ENCODE measurements at regions not wholly inside any gene's neighbourhood (a gene's known extent, or its start where the extent isn't known, plus 50 kb on each side); places are given as distances from the start of the nearest gene placed in this dataset.

DNA sequence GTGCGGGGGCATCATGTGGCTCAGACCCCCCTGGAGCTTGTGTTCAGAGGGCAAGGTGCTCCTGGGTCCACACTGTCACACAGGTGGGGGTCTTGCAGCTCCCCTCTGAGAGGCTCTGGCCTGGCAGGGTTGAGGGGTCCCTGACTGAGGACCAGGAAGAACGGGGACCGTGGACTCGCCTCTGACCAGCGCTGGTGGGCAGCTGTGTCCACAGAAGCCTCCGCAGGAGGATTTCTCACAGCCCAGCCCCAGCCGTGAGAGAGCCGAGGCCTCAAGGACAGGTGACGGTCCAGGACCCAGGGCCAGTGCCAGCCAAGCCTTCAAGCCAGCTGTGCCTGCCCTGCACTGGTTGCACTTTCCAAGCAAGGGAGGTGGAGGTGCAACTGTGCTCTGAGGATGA lies 63.5 kb upstream of the TTC34 start:
- TF ChIP-seq, protein P1, sequence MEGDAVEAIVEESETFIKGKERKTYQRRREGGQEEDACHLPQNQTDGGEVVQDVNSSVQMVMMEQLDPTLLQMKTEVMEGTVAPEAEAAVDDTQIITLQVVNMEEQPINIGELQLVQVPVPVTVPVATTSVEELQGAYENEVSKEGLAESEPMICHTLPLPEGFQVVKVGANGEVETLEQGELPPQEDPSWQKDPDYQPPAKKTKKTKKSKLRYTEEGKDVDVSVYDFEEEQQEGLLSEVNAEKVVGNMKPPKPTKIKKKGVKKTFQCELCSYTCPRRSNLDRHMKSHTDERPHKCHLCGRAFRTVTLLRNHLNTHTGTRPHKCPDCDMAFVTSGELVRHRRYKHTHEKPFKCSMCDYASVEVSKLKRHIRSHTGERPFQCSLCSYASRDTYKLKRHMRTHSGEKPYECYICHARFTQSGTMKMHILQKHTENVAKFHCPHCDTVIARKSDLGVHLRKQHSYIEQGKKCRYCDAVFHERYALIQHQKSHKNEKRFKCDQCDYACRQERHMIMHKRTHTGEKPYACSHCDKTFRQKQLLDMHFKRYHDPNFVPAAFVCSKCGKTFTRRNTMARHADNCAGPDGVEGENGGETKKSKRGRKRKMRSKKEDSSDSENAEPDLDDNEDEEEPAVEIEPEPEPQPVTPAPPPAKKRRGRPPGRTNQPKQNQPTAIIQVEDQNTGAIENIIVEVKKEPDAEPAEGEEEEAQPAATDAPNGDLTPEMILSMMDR (IDR thresholded peaks at IDR 0.05): no peak
- TF ChIP-seq EZH2 (IDR thresholded peaks at IDR 0.05; ENCODE audit: borderline replicate concordance, insufficient read depth, low read depth, low read length, poor library complexity, severe bottlenecking): no peak
